CD4-positive, CD25-positive, alpha-beta regulatory T cell (primary cell): ENCODE measurements at regions not wholly inside any gene's neighbourhood (a gene's known extent, or its start where the extent isn't known, plus 50 kb on each side); places are given as distances from the start of the nearest gene placed in this dataset.

Experiments
- ATAC-seq, 2 donors: fragments of 150-1000 bp; cut with Tn5 transposase; one replicate each; pipeline ENCODE4 v1.10.0; 2021; ENCODE audit warnings: low read depth in 2 of 2, moderate number of reproducible peaks in 2 of 2, moderate library complexity in 1 of 2
- DNase-seq, 3 donors: peaks; one replicate each; pipeline versions ENCODE4 v3.0.0 to v3.0.0-alpha.2; 2012 to 2022; ENCODE audit warnings: mixed read lengths in 1 of 3
- H3K27ac ChIP-seq: one replicate; pipeline ENCODE4 v1.7.0; 2013; ENCODE audit warnings: mild to moderate bottlenecking, low read length; ENCODE audit not compliant: insufficient read depth, poor library complexity, severe bottlenecking
- H3K27me3 ChIP-seq: one replicate; pipeline ENCODE4 v1.7.0; 2013; ENCODE audit warnings: low read length; ENCODE audit not compliant: control insufficient read depth, insufficient read depth
- H3K36me3 ChIP-seq: one replicate; pipeline ENCODE4 v1.7.0; 2013; ENCODE audit warnings: mild to moderate bottlenecking, low read length, moderate library complexity; ENCODE audit not compliant: control insufficient read depth, insufficient read depth
- H3K4me1 ChIP-seq: 2 replicates; pipeline ENCODE4 v1.7.0; 2013; ENCODE audit warnings: mild to moderate bottlenecking, low read length; ENCODE audit not compliant: insufficient read depth, control insufficient read depth, poor library complexity, severe bottlenecking
- H3K4me3 ChIP-seq: one replicate; pipeline ENCODE4 v1.7.0; 2013; ENCODE audit warnings: low read depth, mild to moderate bottlenecking, low read length, moderate library complexity
- H3K9me3 ChIP-seq, 2 experiments: 1 replicate in 1 of 2; 2 replicates in 1 of 2; pipeline ENCODE4 v1.7.0; 2013; ENCODE audit warnings: low read length in 2 of 2, mild to moderate bottlenecking in 1 of 2, moderate library complexity in 1 of 2; ENCODE audit not compliant: control insufficient read depth in 2 of 2
- H3K27ac Mint-ChIP-seq, 3 donors: one replicate each; pipeline ENCODE4 v1.8.0; 2020 to 2022; ENCODE audit warnings: mild to moderate bottlenecking in 3 of 3, mixed read lengths in 3 of 3, moderate library complexity in 2 of 3
- H3K27me3 Mint-ChIP-seq: one replicate; pipeline ENCODE4 v1.8.0; 2022; ENCODE audit warnings: mild to moderate bottlenecking, mixed read lengths
- H3K36me3 Mint-ChIP-seq: one replicate; pipeline ENCODE4 v1.8.0; 2020; ENCODE audit warnings: mixed read lengths
- H3K4me1 Mint-ChIP-seq, 4 donors: one replicate each; pipeline ENCODE4 v1.8.0; 2020 to 2022; ENCODE audit warnings: mixed read lengths in 4 of 4, mild to moderate bottlenecking in 1 of 4
- H3K4me3 Mint-ChIP-seq, 4 donors: one replicate each; pipeline ENCODE4 v1.8.0; 2020 to 2022; ENCODE audit warnings: mild to moderate bottlenecking in 4 of 4, mixed read lengths in 4 of 4, moderate library complexity in 3 of 4
- H3K9me3 Mint-ChIP-seq, 7 donors: one replicate each; pipeline ENCODE4 v1.8.0; 2020 to 2022; ENCODE audit warnings: mixed read lengths in 7 of 7, mild to moderate bottlenecking in 3 of 7, moderate library complexity in 2 of 7

DNA sequence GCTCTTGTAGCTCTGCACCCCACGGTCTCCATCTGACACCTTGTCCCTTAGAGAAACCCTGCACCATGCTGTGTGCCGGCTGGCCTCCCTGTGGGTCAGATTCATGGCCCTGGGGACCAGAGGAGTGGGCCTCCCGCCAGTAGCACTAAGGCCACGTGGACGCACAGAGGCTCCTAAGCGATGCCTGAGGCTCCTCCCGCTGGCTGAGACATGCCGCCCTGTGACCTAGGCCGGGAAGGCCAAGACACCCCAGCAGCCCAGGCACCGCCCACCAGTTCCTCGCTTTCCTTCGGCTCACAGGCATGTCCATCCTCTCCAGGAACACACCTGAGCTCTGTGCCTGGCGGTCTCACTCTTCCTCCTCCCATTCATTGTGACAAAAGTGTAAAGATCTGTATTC lies 311.0 kb downstream of the THBS2 start:
- Histone ChIP-seq H3K4me3 (no peak overlapping the region), H3K27ac (no peak overlapping the region), H3K36me3 (no peaks in the 10 kb centered on the region), H3K27me3 (no peaks in the 10 kb centered on the region), H3K9me3 (no peaks in the 10 kb centered on the region), H3K4me1 (no peaks in the 10 kb centered on the region)
- ATAC-seq (no peak), DNase-seq (no peak)
- Mint-ChIP-seq H3K27ac (no peak overlapping the region), H3K9me3 (no peaks in the 10 kb centered on the region), H3K4me1 (no peaks in the 10 kb centered on the region), H3K4me3 (no peak overlapping the region), H3K36me3 (no peaks in the 10 kb centered on the region), H3K27me3 (no peaks in the 10 kb centered on the region)

DNA sequence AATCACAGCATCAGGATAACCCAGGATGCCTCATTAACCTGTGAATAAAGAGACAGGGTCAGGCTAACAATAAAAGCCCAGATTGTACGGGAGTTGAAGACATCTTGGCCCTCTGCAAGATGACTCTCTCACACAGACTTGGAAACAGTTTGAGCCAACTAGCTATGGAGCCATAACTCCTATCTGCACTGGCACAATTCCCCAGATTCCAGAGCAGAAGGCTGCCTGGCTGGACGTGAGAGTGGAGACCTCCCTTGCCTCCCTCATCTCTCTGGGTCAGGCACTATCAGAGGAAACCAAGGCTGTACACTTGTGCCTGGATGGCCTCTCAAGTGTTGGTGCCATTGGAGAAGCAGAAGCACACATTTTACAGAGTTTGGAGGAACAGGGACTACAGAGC lies 312.6 kb downstream of the THBS2 start:
- no peaks in the 10 kb centered on the region for H3K4me1 ChIP-seq
- no peaks in the 10 kb centered on the region for H3K9me3 ChIP-seq
- H3K27ac ChIP-seq, result no peak overlapping the region
- H3K4me3 Mint-ChIP-seq, result no peak overlapping the region
- H3K27ac Mint-ChIP-seq, result no peak overlapping the region
- no peak for ATAC-seq
- H3K4me3 ChIP-seq, result no peak overlapping the region
- H3K27me3 ChIP-seq, result no peaks in the 10 kb centered on the region
- H3K4me1 Mint-ChIP-seq, result no peaks in the 10 kb centered on the region
- no peaks in the 10 kb centered on the region for H3K36me3 Mint-ChIP-seq
- no peaks in the 10 kb centered on the region for H3K27me3 Mint-ChIP-seq
- H3K36me3 ChIP-seq, result no peaks in the 10 kb centered on the region
- no peak for DNase-seq
- no peaks in the 10 kb centered on the region for H3K9me3 Mint-ChIP-seq

DNA sequence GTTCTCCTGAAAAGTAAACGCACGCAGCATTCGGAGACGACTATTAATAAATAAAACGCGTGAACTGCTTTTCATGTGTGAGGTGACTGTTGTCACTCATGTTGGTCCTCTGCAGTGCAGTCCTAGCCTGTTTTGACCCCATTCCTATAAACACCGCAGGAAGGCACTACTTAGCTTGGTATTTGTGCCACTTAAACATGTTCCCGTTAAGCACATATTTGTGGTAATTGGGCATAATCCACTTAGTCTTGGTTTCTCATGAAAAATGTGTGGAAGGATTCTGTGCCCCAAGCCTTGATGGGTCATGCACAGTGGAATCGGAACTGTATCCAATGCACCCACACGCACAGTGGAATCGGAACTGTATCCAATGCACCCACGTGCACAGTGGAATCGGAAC lies 313.9 kb downstream of the THBS2 start:
- Mint-ChIP-seq H3K9me3 (peaks cover 0 to 1% (median 0%) of the 10 kb centered on the region in 7 donors), H3K36me3 (no peaks in the 10 kb centered on the region), H3K27ac (no peak overlapping the region), H3K4me1 (no peaks in the 10 kb centered on the region), H3K27me3 (no peaks in the 10 kb centered on the region), H3K4me3 (no peak overlapping the region)
- peaks cover 2% of the 10 kb centered on the region for H3K27me3 ChIP-seq
- H3K27ac ChIP-seq, result no peak overlapping the region
- no peak for DNase-seq
- H3K4me3 ChIP-seq, result no peak overlapping the region
- H3K36me3 ChIP-seq, result no peaks in the 10 kb centered on the region
- no peaks in the 10 kb centered on the region for H3K4me1 ChIP-seq
- no peak for ATAC-seq
- no peaks in the 10 kb centered on the region for H3K9me3 ChIP-seq

DNA sequence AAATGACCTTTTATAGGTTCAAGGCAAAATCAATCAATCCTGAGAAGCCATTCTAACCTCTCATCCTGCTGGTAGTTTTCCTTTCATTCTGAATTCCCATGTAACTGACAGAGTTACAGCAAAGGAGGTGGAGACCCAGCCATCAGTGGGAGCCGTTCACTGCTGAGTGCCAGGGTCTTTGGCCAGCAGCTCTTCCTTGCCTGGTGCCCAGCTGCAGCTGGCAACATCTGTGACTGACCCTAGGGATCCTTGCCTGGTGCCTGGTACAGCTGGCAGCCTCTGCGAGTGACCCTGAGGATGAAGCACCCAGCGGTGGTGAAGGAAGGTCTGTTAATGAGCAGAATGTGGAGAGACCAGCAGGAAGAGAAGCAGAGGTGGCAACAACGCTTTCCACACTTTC lies 314.6 kb downstream of the THBS2 start:
- H3K9me3 Mint-ChIP-seq, result peaks cover 0 to 1% (median 0%) of the 10 kb centered on the region in 7 donors
- Histone ChIP-seq H3K4me3 (no peak overlapping the region), H3K9me3 (no peaks in the 10 kb centered on the region), H3K27me3 (peaks cover 2% of the 10 kb centered on the region), H3K4me1 (no peaks in the 10 kb centered on the region), H3K27ac (no peak overlapping the region), H3K36me3 (no peaks in the 10 kb centered on the region)
- H3K27me3 Mint-ChIP-seq, result peaks cover 5% of the 10 kb centered on the region
- peak overlapping the region in 1 of 3 donors; percentile 38 for H3K27ac Mint-ChIP-seq
- DNase-seq (no peak), ATAC-seq (no peak)
- no peak overlapping the region for H3K4me3 Mint-ChIP-seq
- H3K4me1 Mint-ChIP-seq, result peaks cover 0 to 2% (median 0%) of the 10 kb centered on the region in 4 donors
- H3K36me3 Mint-ChIP-seq, result no peaks in the 10 kb centered on the region

DNA sequence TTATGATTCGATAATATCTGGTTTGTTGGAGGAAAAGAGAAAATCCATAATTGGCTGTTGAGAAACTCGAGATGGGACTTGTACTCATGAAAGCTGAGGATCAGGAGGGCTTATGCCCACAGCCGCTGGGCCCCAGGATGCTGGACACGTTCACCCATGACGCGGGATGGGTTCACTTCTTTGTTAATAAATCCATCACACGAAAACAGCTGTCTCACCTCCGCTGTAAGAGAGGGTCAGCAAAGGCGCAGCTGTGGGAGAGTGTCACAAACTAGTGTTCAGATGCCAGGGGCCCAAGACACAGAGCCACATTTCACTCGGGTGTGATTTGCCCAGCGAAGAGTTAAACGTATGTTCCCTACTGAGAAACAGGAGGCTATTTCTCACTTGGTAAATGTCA lies 315.1 kb downstream of the THBS2 start:
- Histone ChIP-seq H3K36me3 (no peaks in the 10 kb centered on the region), H3K27me3 (peaks cover 2% of the 10 kb centered on the region), H3K27ac (no peak overlapping the region), H3K4me3 (no peak overlapping the region), H3K9me3 (no peaks in the 10 kb centered on the region), H3K4me1 (no peaks in the 10 kb centered on the region)
- H3K36me3 Mint-ChIP-seq, result no peaks in the 10 kb centered on the region
- H3K27ac Mint-ChIP-seq, result no peak overlapping the region
- no peak overlapping the region for H3K4me3 Mint-ChIP-seq
- ATAC-seq (no peak), DNase-seq (no peak)
- peaks cover 0 to 1% (median 0%) of the 10 kb centered on the region in 7 donors for H3K9me3 Mint-ChIP-seq
- peaks cover 0 to 2% (median 0%) of the 10 kb centered on the region in 4 donors for H3K4me1 Mint-ChIP-seq
- H3K27me3 Mint-ChIP-seq, result peaks cover 5% of the 10 kb centered on the region

DNA sequence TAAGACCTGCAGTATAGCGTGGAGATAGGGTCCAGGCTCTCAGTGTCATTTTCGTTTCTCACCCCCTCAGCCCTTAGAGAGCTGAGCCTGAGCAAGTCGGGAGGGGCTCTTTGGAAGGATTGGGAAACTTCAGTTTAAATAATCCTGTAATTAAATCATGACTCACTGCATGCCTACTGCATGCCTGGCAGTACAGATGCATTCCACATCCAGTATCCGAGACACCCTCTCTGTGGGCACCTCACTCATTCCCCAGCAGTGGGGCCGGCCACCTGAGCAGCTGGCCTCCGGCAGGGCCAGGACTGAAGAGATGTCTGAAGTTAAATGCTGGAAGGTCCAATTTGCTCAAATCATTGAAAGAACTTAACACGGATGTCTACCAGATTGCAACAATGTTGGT lies 316.6 kb downstream of the THBS2 start:
- Mint-ChIP-seq H3K9me3 (peaks cover 0 to 1% (median 0%) of the 10 kb centered on the region in 7 donors), H3K36me3 (no peaks in the 10 kb centered on the region), H3K4me3 (no peak overlapping the region), H3K4me1 (peaks cover 0 to 2% (median 0%) of the 10 kb centered on the region in 4 donors), H3K27me3 (peaks cover 5% of the 10 kb centered on the region), H3K27ac (no peak overlapping the region)
- Histone ChIP-seq H3K27me3 (peaks cover 2% of the 10 kb centered on the region), H3K9me3 (no peaks in the 10 kb centered on the region), H3K36me3 (no peaks in the 10 kb centered on the region), H3K4me1 (no peaks in the 10 kb centered on the region), H3K4me3 (no peak overlapping the region), H3K27ac (no peak overlapping the region)
- DNase-seq (no peak), ATAC-seq (no peak)

DNA sequence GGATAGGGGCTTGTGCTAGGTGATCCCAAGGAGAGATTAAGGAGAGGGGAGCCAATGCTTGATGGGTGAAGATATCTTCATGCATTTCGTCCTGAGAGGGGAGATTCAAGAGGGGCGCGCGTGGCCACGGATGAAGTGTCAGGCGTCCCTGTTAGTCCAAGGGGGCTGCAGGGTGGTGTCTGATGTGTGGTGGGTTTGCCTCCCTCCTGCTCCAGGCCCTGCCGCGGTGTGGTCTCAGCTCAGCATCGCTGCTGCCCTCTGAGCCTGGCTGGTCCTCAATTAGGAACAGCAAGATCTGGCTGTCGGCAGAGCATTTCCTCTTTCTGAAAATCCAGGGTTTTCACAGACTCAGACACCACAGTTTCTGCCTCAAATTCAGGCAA lies 318.0 kb downstream of the THBS2 start:
- no peaks in the 10 kb centered on the region for H3K36me3 Mint-ChIP-seq
- Histone ChIP-seq H3K4me1 (no peaks in the 10 kb centered on the region), H3K9me3 (no peaks in the 10 kb centered on the region), H3K36me3 (no peaks in the 10 kb centered on the region), H3K4me3 (no peak overlapping the region), H3K27me3 (peaks cover 2% of the 10 kb centered on the region), H3K27ac (no peak overlapping the region)
- H3K4me1 Mint-ChIP-seq, result peaks cover 0 to 2% (median 0%) of the 10 kb centered on the region in 4 donors
- H3K27me3 Mint-ChIP-seq, result peaks cover 5% of the 10 kb centered on the region
- H3K27ac Mint-ChIP-seq, result no peak overlapping the region
- ATAC-seq, result no peak
- H3K9me3 Mint-ChIP-seq, result peaks cover 0 to 1% (median 0%) of the 10 kb centered on the region in 7 donors
- H3K4me3 Mint-ChIP-seq, result no peak overlapping the region
- no peak for DNase-seq

DNA sequence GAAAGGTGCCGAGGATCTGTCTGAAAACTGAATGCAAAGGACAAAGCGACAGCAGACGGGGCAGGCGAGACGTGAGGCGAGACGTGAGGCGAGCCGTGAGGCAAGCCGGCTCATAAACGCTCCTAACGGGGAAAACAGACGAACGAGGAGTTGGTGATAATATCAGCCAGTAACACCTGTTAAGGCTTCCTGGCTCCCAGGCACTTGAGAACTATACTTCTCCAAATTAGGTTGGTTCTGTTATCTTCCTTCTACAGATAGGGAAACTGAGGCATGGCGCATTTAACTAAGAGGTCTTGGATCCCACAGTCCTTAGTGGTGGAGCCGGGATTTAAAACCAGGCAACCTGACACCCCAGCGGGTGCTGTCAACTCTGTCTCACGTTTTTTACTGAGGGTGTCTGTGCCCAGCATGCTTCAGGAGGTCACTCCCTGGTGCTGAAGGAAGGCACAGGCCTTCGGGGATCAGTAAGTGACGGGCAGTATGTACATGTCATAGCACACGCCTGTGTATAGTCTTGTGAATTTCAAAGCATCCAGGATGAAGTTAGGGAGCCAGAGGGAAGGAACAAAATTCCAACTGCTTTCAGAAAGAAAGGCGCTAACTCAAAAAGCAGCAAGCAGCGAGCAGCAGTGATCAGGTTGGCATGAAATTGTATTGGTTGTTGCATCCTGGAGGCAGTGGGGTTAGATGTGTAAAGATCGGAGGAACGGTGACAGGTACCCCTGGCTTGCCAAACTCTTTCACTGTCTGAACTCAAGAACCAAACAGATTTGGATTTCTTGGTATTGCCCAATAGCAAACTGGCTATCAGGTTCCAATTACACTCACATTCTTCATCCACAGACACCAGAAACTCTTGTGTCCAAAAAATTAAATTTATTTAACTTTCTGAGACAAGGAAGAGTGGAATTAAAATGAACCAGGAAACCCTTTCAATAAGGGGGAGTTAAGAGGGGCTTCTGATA lies 318.7 kb downstream of the THBS2 start:
- no peak for DNase-seq
- Mint-ChIP-seq H3K27ac (no peak overlapping the region), H3K4me1 (peaks cover 0 to 2% (median 0%) of the 10 kb centered on the region in 4 donors)

More for the DNA sequence above, 318.7 kb downstream of the THBS2 start:
- no peaks in the 10 kb centered on the region for H3K36me3 Mint-ChIP-seq
- Histone ChIP-seq H3K36me3 (no peaks in the 10 kb centered on the region), H3K9me3 (no peaks in the 10 kb centered on the region), H3K4me3 (no peak overlapping the region), H3K4me1 (no peaks in the 10 kb centered on the region), H3K27me3 (peaks cover 2% of the 10 kb centered on the region), H3K27ac (no peak overlapping the region)
- peaks cover 0 to 1% (median 0%) of the 10 kb centered on the region in 7 donors for H3K9me3 Mint-ChIP-seq
- peaks cover 5% of the 10 kb centered on the region for H3K27me3 Mint-ChIP-seq
- no peak for ATAC-seq
- H3K4me3 Mint-ChIP-seq, result no peak overlapping the region
